Left ventricle myocardium inferior (tissue), 1 donor: ENCODE measurements at regions not wholly inside any gene's neighbourhood (a gene's known extent, or its start where the extent isn't known, plus 50 kb on each side); places are given as distances from the start of the nearest gene placed in this dataset.

ENCODE experiments used
- DNase-seq: peaks from one replicate; pipeline ENCODE4 v3.0.0-alpha.2; 2020
- H3K27ac ChIP-seq: fragments of 200-600 bp; replicated peaks from 2 replicates; pipeline ENCODE4 v1.8.0; 2021
- H3K27me3 ChIP-seq: fragments of 200-600 bp; 2 replicates; pipeline ENCODE4 v1.8.0; 2021; ENCODE audit warnings: low read depth
- H3K36me3 ChIP-seq: fragments of 200-600 bp; 2 replicates; pipeline ENCODE4 v1.8.0; 2021
- H3K4me1 ChIP-seq: fragments of 200-600 bp; 2 replicates; pipeline ENCODE4 v1.8.0; 2021
- H3K4me3 ChIP-seq: fragments of 200-600 bp; 2 replicates; pipeline ENCODE4 v1.8.0; 2021; ENCODE audit warnings: mild to moderate bottlenecking, moderate library complexity
- H3K9me3 ChIP-seq: fragments of 200-600 bp; replicated peaks from 2 replicates; pipeline ENCODE4 v1.8.0; 2021
- intact Hi-C: fragments of 100-400 bp; cut with micrococcal nuclease; formaldehyde crosslinking; loops from one replicate; pipeline ENCODE4 v1.11.0; 2022
- TF ChIP-seq, protein P1 (sequence below): fragments of 200-600 bp; IDR thresholded peaks from 2 replicates; pipeline ENCODE4 v1.8.0; 2021; ENCODE audit warnings: antibody characterized with exemption, mild to moderate bottlenecking, borderline replicate concordance
- donor health status: DM: no; HTN: yes; CAD: no; lungs with severe emphysema.

DNA sequence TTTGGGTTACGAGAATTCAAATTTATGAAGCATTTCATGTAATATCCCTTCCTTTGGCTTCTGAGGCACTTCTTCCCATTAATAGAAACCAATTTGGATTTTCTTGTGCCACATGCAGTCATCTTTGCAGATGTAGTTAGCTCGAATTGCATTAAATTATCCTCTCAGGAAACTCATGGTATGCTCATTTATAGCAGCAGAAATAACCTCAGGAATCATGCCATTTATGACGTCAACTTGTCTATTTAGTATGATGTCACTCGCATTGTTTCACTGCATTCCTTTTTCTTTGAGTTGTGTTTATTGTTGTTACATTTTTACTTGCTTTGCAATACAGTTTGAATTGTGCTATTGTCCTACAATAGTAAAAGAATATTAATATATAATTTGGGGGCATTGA is 163.8 kb downstream of the RBM43 start:
- no peak overlapping the region for H3K4me3 ChIP-seq
- peaks cover 4% of the 10 kb centered on the region for H3K9me3 ChIP-seq
- TF ChIP-seq, protein P1, sequence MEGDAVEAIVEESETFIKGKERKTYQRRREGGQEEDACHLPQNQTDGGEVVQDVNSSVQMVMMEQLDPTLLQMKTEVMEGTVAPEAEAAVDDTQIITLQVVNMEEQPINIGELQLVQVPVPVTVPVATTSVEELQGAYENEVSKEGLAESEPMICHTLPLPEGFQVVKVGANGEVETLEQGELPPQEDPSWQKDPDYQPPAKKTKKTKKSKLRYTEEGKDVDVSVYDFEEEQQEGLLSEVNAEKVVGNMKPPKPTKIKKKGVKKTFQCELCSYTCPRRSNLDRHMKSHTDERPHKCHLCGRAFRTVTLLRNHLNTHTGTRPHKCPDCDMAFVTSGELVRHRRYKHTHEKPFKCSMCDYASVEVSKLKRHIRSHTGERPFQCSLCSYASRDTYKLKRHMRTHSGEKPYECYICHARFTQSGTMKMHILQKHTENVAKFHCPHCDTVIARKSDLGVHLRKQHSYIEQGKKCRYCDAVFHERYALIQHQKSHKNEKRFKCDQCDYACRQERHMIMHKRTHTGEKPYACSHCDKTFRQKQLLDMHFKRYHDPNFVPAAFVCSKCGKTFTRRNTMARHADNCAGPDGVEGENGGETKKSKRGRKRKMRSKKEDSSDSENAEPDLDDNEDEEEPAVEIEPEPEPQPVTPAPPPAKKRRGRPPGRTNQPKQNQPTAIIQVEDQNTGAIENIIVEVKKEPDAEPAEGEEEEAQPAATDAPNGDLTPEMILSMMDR: no peak
- H3K4me1 ChIP-seq: no peaks in the 10 kb centered on the region
- intact Hi-C loops: no loop called here
- no peak overlapping the region for H3K27ac ChIP-seq
- no peaks in the 10 kb centered on the region for H3K27me3 ChIP-seq
- no peaks in the 10 kb centered on the region for H3K36me3 ChIP-seq
- no peak for DNase-seq

DNA sequence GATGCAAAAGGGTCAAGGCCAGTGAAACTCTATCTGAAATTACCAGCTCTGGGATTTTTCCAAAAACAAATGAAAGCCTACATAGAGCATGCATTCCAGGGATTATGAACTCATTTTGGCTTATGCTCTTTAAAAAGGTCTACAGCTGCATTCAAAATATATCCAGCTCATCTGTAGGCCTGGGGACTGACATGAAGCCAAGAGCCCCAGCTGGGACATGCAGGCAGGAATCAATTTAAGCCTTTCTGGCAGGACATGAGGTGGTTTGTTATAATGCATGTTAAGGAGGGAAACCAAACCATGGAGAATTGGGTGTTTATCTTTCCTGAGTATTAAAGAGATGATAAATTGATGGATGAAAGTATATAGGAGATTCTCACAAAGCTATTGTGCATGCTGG is 164.5 kb downstream of the RBM43 start:
- intact Hi-C loops: no loop called here
- DNase-seq: no peak

DNA sequence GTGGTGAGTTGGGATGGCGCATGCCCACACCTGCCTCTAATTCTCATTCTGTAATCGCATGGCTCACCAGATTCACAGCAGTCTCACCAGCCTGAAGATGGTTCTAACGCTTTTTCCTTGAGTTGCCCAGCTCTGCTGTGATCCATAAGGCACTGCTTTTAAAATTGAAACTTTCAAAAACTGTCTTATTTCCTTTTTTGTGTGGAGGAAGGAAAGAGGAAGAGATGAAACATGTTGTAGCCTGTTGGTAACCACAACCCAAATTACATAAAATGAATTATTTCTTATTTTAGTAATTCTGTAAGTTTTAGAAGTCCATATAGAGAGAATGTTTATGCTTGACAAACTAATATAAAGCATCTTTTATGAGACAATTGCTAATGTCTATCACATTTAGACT is 165.4 kb downstream of the RBM43 start:
- DNase-seq: no peak
- H3K36me3 ChIP-seq: no peaks in the 10 kb centered on the region
- intact Hi-C loops: no loop called here
- no peaks in the 10 kb centered on the region for H3K27me3 ChIP-seq
- peaks cover 4% of the 10 kb centered on the region for H3K9me3 ChIP-seq
- H3K27ac ChIP-seq: no peak overlapping the region
- TF ChIP-seq, protein P1: no peak
- H3K4me1 ChIP-seq: no peaks in the 10 kb centered on the region
- no peak overlapping the region for H3K4me3 ChIP-seq

More for the DNA sequence above, 164.5 kb downstream of the RBM43 start:
- TF ChIP-seq, protein P1: no peak
- no peak overlapping the region for H3K27ac ChIP-seq
- no peak overlapping the region for H3K4me3 ChIP-seq
- no peaks in the 10 kb centered on the region for H3K4me1 ChIP-seq
- no peaks in the 10 kb centered on the region for H3K36me3 ChIP-seq
- H3K27me3 ChIP-seq: no peaks in the 10 kb centered on the region
- H3K9me3 ChIP-seq: peaks cover 4% of the 10 kb centered on the region

DNA sequence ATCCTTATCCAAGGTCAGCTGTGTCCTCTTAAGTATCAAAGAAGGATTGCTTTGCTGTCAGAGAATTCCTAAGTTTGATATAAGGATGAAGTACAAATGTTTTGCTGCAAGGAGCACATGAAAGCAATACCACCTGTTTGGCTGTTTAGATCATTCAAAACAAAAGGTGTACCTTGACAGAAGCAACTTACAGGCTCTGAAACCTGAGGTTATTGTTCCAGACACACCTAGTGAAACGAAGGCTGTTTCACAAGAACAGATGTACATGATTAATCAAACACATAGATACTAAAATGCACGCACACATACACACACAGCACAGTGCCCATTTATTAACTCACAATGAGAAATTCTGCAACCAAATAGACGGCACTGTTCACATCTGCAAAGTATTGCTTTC is 166.2 kb downstream of the RBM43 start:
- Histone ChIP-seq H3K4me1 (no peaks in the 10 kb centered on the region), H3K27ac (no peak overlapping the region), H3K36me3 (no peaks in the 10 kb centered on the region), H3K27me3 (no peaks in the 10 kb centered on the region), H3K9me3 (peaks cover 4% of the 10 kb centered on the region), H3K4me3 (no peak overlapping the region)
- TF ChIP-seq, protein P1: no peak
- intact Hi-C loops: no loop called here
- DNase-seq: no peak

DNA sequence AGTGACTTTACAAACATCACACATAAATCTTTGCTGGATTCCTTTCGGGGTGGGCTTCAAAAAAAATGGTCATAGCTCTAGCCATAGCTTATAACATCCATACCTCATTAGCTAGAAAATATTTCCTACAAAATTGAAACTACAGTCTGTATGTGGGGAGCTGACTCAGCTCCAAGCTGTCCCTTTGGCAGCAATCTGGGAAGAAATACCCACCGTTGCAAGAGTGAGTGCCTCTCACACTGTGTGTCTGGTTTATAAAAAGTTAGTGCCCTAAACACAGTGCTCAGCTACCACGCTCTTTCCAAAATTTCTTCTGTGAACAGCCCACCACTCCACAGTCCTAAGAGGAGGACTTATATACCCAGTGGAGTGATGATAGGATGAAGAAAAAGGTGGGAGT is 170.1 kb downstream of the RBM43 start:
- Histone ChIP-seq H3K36me3 (no peaks in the 10 kb centered on the region), H3K27me3 (no peaks in the 10 kb centered on the region), H3K9me3 (peaks cover 4% of the 10 kb centered on the region), H3K27ac (no peak overlapping the region), H3K4me1 (no peaks in the 10 kb centered on the region), H3K4me3 (no peak overlapping the region)
- intact Hi-C loops: no loop called here
- TF ChIP-seq, protein P1: no peak
- DNase-seq: no peak

DNA sequence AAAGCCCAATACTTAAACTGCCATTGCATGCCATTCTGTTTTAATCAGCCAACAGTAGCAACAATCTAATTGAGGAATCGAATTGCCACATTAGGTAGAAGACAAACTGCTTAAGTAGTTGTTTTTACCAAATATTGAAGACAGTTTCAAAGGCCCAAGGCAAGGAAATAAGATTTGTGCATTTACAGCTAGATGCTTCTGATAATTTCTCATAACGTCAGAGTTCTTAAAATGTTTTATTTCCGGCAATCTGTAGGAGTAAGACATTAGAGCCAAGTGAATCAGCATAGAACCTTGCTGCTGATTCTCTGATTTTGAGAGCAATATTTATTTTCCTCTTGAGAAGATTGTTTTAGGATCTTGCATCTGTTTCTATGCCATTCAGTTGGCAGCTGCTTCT is 174.3 kb downstream of the RBM43 start:
- no peak overlapping the region for H3K27ac ChIP-seq
- intact Hi-C loops: no loop called here
- no peak overlapping the region for H3K4me3 ChIP-seq
- no peak for DNase-seq
- TF ChIP-seq, protein P1: no peak
- H3K4me1 ChIP-seq: no peaks in the 10 kb centered on the region
- H3K36me3 ChIP-seq: no peaks in the 10 kb centered on the region
- H3K9me3 ChIP-seq: no peaks in the 10 kb centered on the region
- no peaks in the 10 kb centered on the region for H3K27me3 ChIP-seq
